Mucosa of descending colon (tissue), 3 donors: ENCODE measurements at regions not wholly inside any gene's neighbourhood (a gene's known extent, or its start where the extent isn't known, plus 50 kb on each side); places are given as distances from the start of the nearest gene placed in this dataset.

ENCODE experiments used
- ATAC-seq: fragments of 200-7000 bp; cut with Tn5 transposase; one replicate; pipeline ENCODE4 v1.9.1; 2020; ENCODE audit warnings: mild to moderate bottlenecking, moderate library complexity
- DNase-seq, 3 donors: peaks; one replicate each; pipeline ENCODE4 v3.0.0-alpha.2; 2020
- H3K36me3 ChIP-seq: fragments of 200-600 bp; one replicate; pipeline ENCODE4 v1.8.0; 2021; ENCODE audit warnings: low read depth, mild to moderate bottlenecking
- H3K4me1 ChIP-seq: fragments of 200-600 bp; one replicate; pipeline ENCODE4 v1.8.0; 2021; ENCODE audit warnings: low read depth, mild to moderate bottlenecking
- H3K4me3 ChIP-seq: fragments of 200-600 bp; one replicate; pipeline ENCODE4 v1.8.0; 2021; ENCODE audit warnings: mild to moderate bottlenecking
- H3K9me3 ChIP-seq: fragments of 200-600 bp; one replicate; pipeline ENCODE4 v1.8.0; 2021; ENCODE audit warnings: mild to moderate bottlenecking
- CTCF ChIP-seq: fragments of 200-600 bp; IDR thresholded peaks from one replicate; pipeline ENCODE4 v1.8.0; 2022; ENCODE audit warnings: antibody characterized with exemption, mild to moderate bottlenecking
- intact Hi-C, 2 donors: fragments of 100-400 bp; cut with DNase I in 1 of 2; cut with micrococcal nuclease in 1 of 2; formaldehyde crosslinking; loops; one replicate each; pipeline versions ENCODE4 v1.11.0 to v1.11.1; 2022; cut with DNase I, micrococcal nuclease
- donor health status: DM: no; HTN: no; CAD: no; lungs with moderate emphysema.
- donor health status: DM: no; HTN: no; CAD: no.
- donor health status: DM: no; HTN: yes; CAD: no.

GRCh38 chr16:27123795-27124409, 57.2 kb downstream of the C16orf82 start:
- intact Hi-C loops, result no loop called here
- ATAC-seq (no peak), DNase-seq (no peak)
- Histone ChIP-seq H3K9me3 (peaks cover 4% of the 10 kb centered on the region), H3K4me3 (no peak overlapping the region), H3K36me3 (no peaks in the 10 kb centered on the region), H3K4me1 (no peaks in the 10 kb centered on the region)
- TF ChIP-seq CTCF, result no peak

GRCh38 chr16:27127308-27127707, 60.6 kb downstream of the C16orf82 start:
- ATAC-seq (no peak), DNase-seq (no peak)
- Histone ChIP-seq H3K9me3 (no peaks in the 10 kb centered on the region), H3K4me1 (no peaks in the 10 kb centered on the region), H3K36me3 (no peaks in the 10 kb centered on the region), H3K4me3 (no peak overlapping the region)
- TF ChIP-seq CTCF, result no peak
- intact Hi-C loops, result no loop called here

GRCh38 chr16:27129401-27129800, 62.7 kb downstream of the C16orf82 start:
- ATAC-seq (no peak), DNase-seq (no peak)
- H3K9me3 ChIP-seq, result no peaks in the 10 kb centered on the region
- intact Hi-C loops, result no loop called here
- no peak overlapping the region for H3K4me3 ChIP-seq
- TF ChIP-seq CTCF, result no peak
- H3K36me3 ChIP-seq, result no peaks in the 10 kb centered on the region
- no peaks in the 10 kb centered on the region for H3K4me1 ChIP-seq

- Histone ChIP-seq H3K4me3 (no peak overlapping the region), H3K36me3 (no peaks in the 10 kb centered on the region), H3K9me3 (no peaks in the 10 kb centered on the region), H3K4me1 (no peaks in the 10 kb centered on the region)
- DNase-seq (no peak), ATAC-seq (no peak)
- intact Hi-C loops, result no loop called here
- TF ChIP-seq CTCF, result no peak
These were observed 65.1 kb upstream of the KDM8 start for GRCh38 chr16:27138257-27138656.

- DNase-seq, result no peak
- H3K9me3 ChIP-seq, result no peaks in the 10 kb centered on the region
- no peaks in the 10 kb centered on the region for H3K36me3 ChIP-seq
- no peak for TF ChIP-seq CTCF
- no peaks in the 10 kb centered on the region for H3K4me1 ChIP-seq
- intact Hi-C loops, result no loop called here
- H3K4me3 ChIP-seq, result no peak overlapping the region
- no peak for ATAC-seq
These were observed 57.7 kb upstream of the KDM8 start for GRCh38 chr16:27145630-27146029.

- H3K9me3 ChIP-seq, result no peaks in the 10 kb centered on the region
- DNase-seq (no peak), ATAC-seq (no peak)
- intact Hi-C loops, result loop anchor here in 1 of 2 donors (10.0 kb wide), 1 partner anchor 305 kb away; no protein-coding TSS in a partner anchor
- H3K4me3 ChIP-seq, result no peak overlapping the region
- no peaks in the 10 kb centered on the region for H3K36me3 ChIP-seq
- no peak for TF ChIP-seq CTCF
- peaks cover 2% of the 10 kb centered on the region for H3K4me1 ChIP-seq
These were observed 53.3 kb upstream of the KDM8 start for GRCh38 chr16:27149986-27150385.
